Fibroblast of lung (primary cell): ENCODE measurements at regions not wholly inside any gene's neighbourhood (a gene's known extent, or its start where the extent isn't known, plus 50 kb on each side); places are given as distances from the start of the nearest gene placed in this dataset.

Source experiments
- DNase-seq, 2 donors: peaks; one replicate each; pipeline versions ENCODE4 v3.0.0 to v3.0.0-alpha.2; 2010; ENCODE audit warnings: low read depth in 2 of 2
- H2AFZ ChIP-seq: 2 replicates; pipeline ENCODE4 v1.5.1; 2012; ENCODE audit warnings: low read length, control low read depth, inconsistent platforms
- H3K27ac ChIP-seq: 2 replicates; pipeline ENCODE4 v1.5.1; 2011; ENCODE audit warnings: low read length, control low read depth; ENCODE audit not compliant: insufficient read depth
- H3K27me3 ChIP-seq: 2 replicates; pipeline ENCODE4 v1.5.1; 2011; ENCODE audit warnings: mild to moderate bottlenecking, low read length; ENCODE audit not compliant: control insufficient read depth, insufficient read depth
- H3K36me3 ChIP-seq: 2 replicates; pipeline ENCODE4 v1.5.1; 2011; ENCODE audit warnings: low read length; ENCODE audit not compliant: control insufficient read depth, insufficient read depth
- H3K4me1 ChIP-seq: 2 replicates; pipeline ENCODE4 v1.5.1; 2011; ENCODE audit warnings: low read length; ENCODE audit not compliant: control insufficient read depth, insufficient read depth; ENCODE audit errors: extremely low read depth
- H3K4me2 ChIP-seq: 2 replicates; pipeline ENCODE4 v1.5.1; 2011; ENCODE audit warnings: low read length, control low read depth; ENCODE audit not compliant: insufficient read depth; ENCODE audit errors: extremely low read depth
- H3K4me3 ChIP-seq, 4 experiments: fragments of 200-600 bp in 1 of 4; sonication (generic) in 1 of 4; replicated peaks in 1 of 4; 2 replicates each; pipeline ENCODE4 v1.5.1; 2011 to 2016; ENCODE audit warnings: low read length in 4 of 4, low read depth in 3 of 4, mild to moderate bottlenecking in 3 of 4, control low read depth in 2 of 4, inconsistent platforms in 1 of 4, mixed read lengths in 1 of 4; ENCODE audit not compliant: insufficient read depth in 1 of 4; ENCODE audit errors: control extremely low read depth in 1 of 4
- H3K79me2 ChIP-seq: 2 replicates; pipeline ENCODE4 v1.5.1; 2012; ENCODE audit warnings: mild to moderate bottlenecking, low read length, inconsistent platforms; ENCODE audit not compliant: control insufficient read depth, insufficient read depth
- H3K9ac ChIP-seq: 2 replicates; pipeline ENCODE4 v1.5.1; 2011; ENCODE audit warnings: mild to moderate bottlenecking, low read length, control low read depth; ENCODE audit not compliant: insufficient read depth
- H3K9me3 ChIP-seq: 2 replicates; pipeline ENCODE4 v1.5.1; 2012; ENCODE audit warnings: low read depth, low read length; ENCODE audit not compliant: control insufficient read depth, insufficient read depth
- H4K20me1 ChIP-seq: 2 replicates; pipeline ENCODE4 v1.5.1; 2011; ENCODE audit warnings: low read length; ENCODE audit not compliant: control insufficient read depth, insufficient read depth; ENCODE audit errors: extremely low read depth
- CTCF ChIP-seq, 2 donors: IDR thresholded peaks in 1 of 2; conservative IDR thresholded peaks in 1 of 2; 1 replicate in 1 of 2; 2 replicates in 1 of 2; pipeline ENCODE4 v1.5.1; 2011 to 2012; ENCODE audit warnings: low read length in 2 of 2, control low read depth in 1 of 2, inconsistent platforms in 1 of 2, low read depth in 1 of 2, mild to moderate bottlenecking in 1 of 2
- EZH2 ChIP-seq: IDR thresholded peaks from 2 replicates; pipeline ENCODE4 v1.5.1; 2012; ENCODE audit warnings: low read length, control low read depth, mild to moderate bottlenecking; ENCODE audit errors: missing control alignments

GRCh38 chr11:109229682-109230081 lies 192.3 kb upstream of the C11orf87 start:
- TF ChIP-seq EZH2 = no peak
- TF ChIP-seq CTCF (conservative IDR thresholded peaks at IDR 0.05 in 1 of 2, IDR thresholded peaks at IDR 0.05 in 1 of 2; ENCODE audit: low read depth in 1 of 2, low read length in 2 of 2) = no peak
- no peak overlapping the region for H3K27ac ChIP-seq
- no peaks in the 10 kb centered on the region for H3K4me1 ChIP-seq
- H3K9ac ChIP-seq = no peak overlapping the region
- no peak overlapping the region for H3K4me2 ChIP-seq
- H3K79me2 ChIP-seq = no peaks in the 10 kb centered on the region
- H3K9me3 ChIP-seq = no peaks in the 10 kb centered on the region
- no peaks in the 10 kb centered on the region for H3K36me3 ChIP-seq
- H4K20me1 ChIP-seq = no peaks in the 10 kb centered on the region
- H2AFZ ChIP-seq = no peak overlapping the region
- H3K27me3 ChIP-seq = no peaks in the 10 kb centered on the region
- peak in 1 of 2 donors; percentile 50 for DNase-seq
- H3K4me3 ChIP-seq = no peak overlapping the region

- H3K27me3 ChIP-seq = no peaks in the 10 kb centered on the region
- no peaks in the 10 kb centered on the region for H3K4me1 ChIP-seq
- no peak overlapping the region for H3K9ac ChIP-seq
- peak in 1 of 2 donors; percentile 36 for DNase-seq
- TF ChIP-seq EZH2 (no peak), CTCF (conservative IDR thresholded peaks at IDR 0.05 in 1 of 2, IDR thresholded peaks at IDR 0.05 in 1 of 2; ENCODE audit: low read depth in 1 of 2, low read length in 2 of 2) (no peak)
- no peaks in the 10 kb centered on the region for H3K79me2 ChIP-seq
- H4K20me1 ChIP-seq = no peaks in the 10 kb centered on the region
- no peaks in the 10 kb centered on the region for H3K9me3 ChIP-seq
- no peak overlapping the region for H3K4me3 ChIP-seq
- no peak overlapping the region for H3K27ac ChIP-seq
- H2AFZ ChIP-seq = no peak overlapping the region
- no peaks in the 10 kb centered on the region for H3K36me3 ChIP-seq
- H3K4me2 ChIP-seq = no peak overlapping the region
Measured at GRCh38 chr11:109236188-109236587, 185.8 kb upstream of the C11orf87 start.

GRCh38 chr11:109236696-109237095 lies 185.3 kb upstream of the C11orf87 start:
- H3K27ac ChIP-seq = no peak overlapping the region
- no peaks in the 10 kb centered on the region for H3K9me3 ChIP-seq
- H4K20me1 ChIP-seq = no peaks in the 10 kb centered on the region
- no peak overlapping the region for H3K4me3 ChIP-seq
- H3K4me1 ChIP-seq = no peaks in the 10 kb centered on the region
- H3K27me3 ChIP-seq = no peaks in the 10 kb centered on the region
- TF ChIP-seq CTCF (conservative IDR thresholded peaks at IDR 0.05 in 1 of 2, IDR thresholded peaks at IDR 0.05 in 1 of 2; ENCODE audit: low read depth in 1 of 2, low read length in 2 of 2) (no peak), EZH2 (no peak)
- H3K36me3 ChIP-seq = no peaks in the 10 kb centered on the region
- H3K79me2 ChIP-seq = no peaks in the 10 kb centered on the region
- no peak overlapping the region for H3K4me2 ChIP-seq
- DNase-seq = peak in 1 of 2 donors; percentile 50
- H3K9ac ChIP-seq = no peak overlapping the region
- no peak overlapping the region for H2AFZ ChIP-seq
